H1 (cell line): ENCODE measurements at regions not wholly inside any gene's neighbourhood (a gene's known extent, or its start where the extent isn't known, plus 50 kb on each side); places are given as distances from the start of the nearest gene placed in this dataset.

ENCODE experiments used
- ASH2L ChIP-seq: fragments of 200-600, 300-600 bp; sonication (generic); IDR thresholded peaks from one replicate; pipeline ENCODE4 v1.7.1; 2017; ENCODE audit warnings: low read length
- CHD7 ChIP-seq: fragments of 300-600 bp; sonication (generic); IDR thresholded peaks from 2 replicates; pipeline ENCODE4 v1.7.1; 2012; ENCODE audit warnings: low read length, moderate library complexity, mild to moderate bottlenecking, inconsistent platforms; ENCODE audit not compliant: insufficient replicate concordance
- POLR2A ChIP-seq, 2 experiments: IDR thresholded peaks; 1 replicate in 1 of 2; 2 replicates in 1 of 2; pipeline ENCODE4 v1.6.1; 2011; ENCODE audit warnings: low read depth in 2 of 2, low read length in 2 of 2, mild to moderate bottlenecking in 2 of 2; ENCODE audit errors: control extremely low read depth in 1 of 2
- RXRA ChIP-seq: IDR thresholded peaks from 2 replicates; pipeline ENCODE4 v1.6.1; 2011; ENCODE audit warnings: low read depth, mild to moderate bottlenecking, low read length, moderate library complexity; ENCODE audit not compliant: insufficient read depth

DNA sequence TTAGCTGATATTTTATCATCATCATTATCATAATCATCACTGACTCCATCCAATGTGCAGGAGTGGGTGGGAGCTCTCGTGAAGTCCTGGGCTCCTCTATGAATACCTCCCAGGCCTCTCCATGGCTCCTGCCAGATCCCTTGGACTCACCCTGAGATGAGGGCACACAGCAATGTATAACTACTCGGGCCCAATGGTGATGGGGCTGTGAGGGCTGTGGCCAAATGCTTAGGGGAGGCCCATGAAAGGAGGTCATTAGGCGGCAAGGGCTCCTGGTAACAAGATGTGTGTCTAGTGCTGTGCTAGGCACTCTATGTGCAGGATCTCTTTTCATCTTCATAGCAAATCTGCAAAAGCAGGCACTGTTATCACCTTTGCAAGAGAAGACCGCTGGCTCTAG, 270.9 kb downstream of the GLRX3 start (continued):
- TF ChIP-seq CHD7: no peak
- TF ChIP-seq ASH2L: no peak
- TF ChIP-seq POLR2A (IDR thresholded peaks at IDR 0.05; ENCODE audit: control extremely low read depth in 1 of 2, low read depth in 2 of 2, low read length in 2 of 2): no peak
- no peak for TF ChIP-seq RXRA
